Tibial nerve (tissue), 4 donors: ENCODE measurements at regions not wholly inside any gene's neighbourhood (a gene's known extent, or its start where the extent isn't known, plus 50 kb on each side); places are given as distances from the start of the nearest gene placed in this dataset.

Experiments
- EP300 ChIP-seq, 2 donors: sonication (generic); formaldehyde crosslinking; IDR thresholded peaks; one replicate each; pipeline ENCODE4 v1.6.1; 2017; ENCODE audit warnings: antibody characterized with exemption in 2 of 2, mild to moderate bottlenecking in 1 of 2
- POLR2A ChIP-seq, 2 donors: fragments of 450-650 bp; IDR thresholded peaks; one replicate each; pipeline ENCODE4 v1.6.1; 2017; ENCODE audit warnings: antibody characterized with exemption in 2 of 2, mild to moderate bottlenecking in 2 of 2, moderate library complexity in 2 of 2
- TF ChIP-seq, protein P1 (sequence below), 5 experiments: fragments of 200-600 bp in 3 of 5; fragments of 450-650 bp in 2 of 5; sonication (generic) in 3 of 5; IDR thresholded peaks; one replicate each; pipeline ENCODE4 v1.5.1; 2016 to 2019; ENCODE audit warnings: antibody characterized with exemption in 5 of 5, mild to moderate bottlenecking in 3 of 5, moderate library complexity in 2 of 5

DNA sequence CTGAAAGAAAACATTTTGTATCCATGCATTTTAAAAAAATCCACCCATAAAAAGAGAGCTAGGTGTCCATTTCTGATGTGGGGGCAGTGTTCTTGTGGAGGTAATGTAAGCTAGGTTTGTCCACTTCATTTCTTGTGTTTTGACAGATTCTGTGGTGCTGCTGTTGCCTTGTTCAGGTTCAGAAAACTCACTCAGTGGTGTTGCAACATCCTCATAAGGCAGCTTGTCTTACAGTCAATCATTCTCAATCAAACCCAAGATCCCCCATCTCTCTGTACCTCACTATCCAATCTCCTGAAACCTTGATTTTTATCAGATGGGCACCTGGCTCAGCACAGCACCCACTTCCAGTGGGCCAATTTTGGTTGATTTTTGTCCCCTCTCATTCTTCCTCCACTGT is 94.1 kb downstream of the TENT5C start:
- TF ChIP-seq, protein P1, sequence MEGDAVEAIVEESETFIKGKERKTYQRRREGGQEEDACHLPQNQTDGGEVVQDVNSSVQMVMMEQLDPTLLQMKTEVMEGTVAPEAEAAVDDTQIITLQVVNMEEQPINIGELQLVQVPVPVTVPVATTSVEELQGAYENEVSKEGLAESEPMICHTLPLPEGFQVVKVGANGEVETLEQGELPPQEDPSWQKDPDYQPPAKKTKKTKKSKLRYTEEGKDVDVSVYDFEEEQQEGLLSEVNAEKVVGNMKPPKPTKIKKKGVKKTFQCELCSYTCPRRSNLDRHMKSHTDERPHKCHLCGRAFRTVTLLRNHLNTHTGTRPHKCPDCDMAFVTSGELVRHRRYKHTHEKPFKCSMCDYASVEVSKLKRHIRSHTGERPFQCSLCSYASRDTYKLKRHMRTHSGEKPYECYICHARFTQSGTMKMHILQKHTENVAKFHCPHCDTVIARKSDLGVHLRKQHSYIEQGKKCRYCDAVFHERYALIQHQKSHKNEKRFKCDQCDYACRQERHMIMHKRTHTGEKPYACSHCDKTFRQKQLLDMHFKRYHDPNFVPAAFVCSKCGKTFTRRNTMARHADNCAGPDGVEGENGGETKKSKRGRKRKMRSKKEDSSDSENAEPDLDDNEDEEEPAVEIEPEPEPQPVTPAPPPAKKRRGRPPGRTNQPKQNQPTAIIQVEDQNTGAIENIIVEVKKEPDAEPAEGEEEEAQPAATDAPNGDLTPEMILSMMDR (IDR thresholded peaks at IDR 0.05): no peak
- TF ChIP-seq POLR2A (IDR thresholded peaks at IDR 0.05) (no peak), EP300 (IDR thresholded peaks at IDR 0.05) (no peak)
